B cell (primary cell): ENCODE measurements at regions not wholly inside any gene's neighbourhood (a gene's known extent, or its start where the extent isn't known, plus 50 kb on each side); places are given as distances from the start of the nearest gene placed in this dataset.

Source experiments
- ATAC-seq: fragments of 200-7000 bp; cut with Tn5 transposase; one replicate; pipeline ENCODE4 v1.10.0; 2021; ENCODE audit warnings: low read depth, mild to moderate bottlenecking, moderate number of reproducible peaks, moderate library complexity
- CTCF ChIA-PET: fragments of 350-600 bp; sonication (Branson Sonifier 250); formaldehyde crosslinking; loops from one replicate; lab custom pipeline; 2021; ENCODE audit warnings: antibody characterized with exemption, inconsistent platforms; lab: Charles Lee
- POLR2A ChIA-PET: fragments of 350-600 bp; sonication (Branson Sonifier 250); formaldehyde crosslinking; loops from one replicate; lab custom pipeline; 2021; ENCODE audit warnings: antibody characterized with exemption; lab: Charles Lee
- DNase-seq: peaks from one replicate; pipeline ENCODE4 v3.0.0; 2013
- H2AFZ ChIP-seq: 2 replicates; pipeline ENCODE4 v1.6.1; 2012; ENCODE audit warnings: mild to moderate bottlenecking, low read depth, low read length; ENCODE audit not compliant: insufficient read depth, poor library complexity, severe bottlenecking
- H3K27ac ChIP-seq, 2 donors: 1 replicate in 1 of 2; 2 replicates in 1 of 2; pipeline ENCODE4 v1.5.1; 2012 to 2013; ENCODE audit warnings: low read length in 2 of 2, mild to moderate bottlenecking in 2 of 2, moderate library complexity in 1 of 2
- H3K27me3 ChIP-seq, 4 experiments: fragments of 200-600 bp in 1 of 4; sonication (generic) in 1 of 4; replicated peaks in 1 of 4; 1 replicate in 2 of 4; 2 replicates in 2 of 4; pipeline versions ENCODE4 v1.6.1 to v1.7.0; 2013 to 2016; ENCODE audit warnings: low read length in 3 of 4, mild to moderate bottlenecking in 2 of 4, mixed read lengths in 1 of 4, moderate library complexity in 1 of 4; ENCODE audit not compliant: insufficient read depth in 4 of 4, control insufficient read depth in 3 of 4; ENCODE audit errors: control extremely low read depth in 1 of 4
- H3K36me3 ChIP-seq, 2 experiments: replicated peaks in 1 of 2; 1 replicate in 1 of 2; 2 replicates in 1 of 2; pipeline versions ENCODE4 v1.6.1 to v1.7.1; 2013; ENCODE audit warnings: low read length in 1 of 2; ENCODE audit not compliant: insufficient read depth in 2 of 2, control insufficient read depth in 1 of 2; ENCODE audit errors: control extremely low read depth in 1 of 2, extremely low read depth in 1 of 2
- H3K4me1 ChIP-seq, 2 donors: fragments of 200-600 bp in 1 of 2; sonication (generic) in 1 of 2; 1 replicate in 1 of 2; 2 replicates in 1 of 2; pipeline versions ENCODE4 v1.5.1 to v1.6.1; 2013 to 2017; ENCODE audit warnings: low read length in 2 of 2; ENCODE audit not compliant: control insufficient read depth in 2 of 2, insufficient read depth in 2 of 2
- H3K4me2 ChIP-seq: replicated peaks from 2 replicates; pipeline ENCODE3; 2012; ENCODE audit warnings: mild to moderate bottlenecking, low read depth, low read length; ENCODE audit not compliant: poor library complexity, severe bottlenecking
- H3K4me3 ChIP-seq, 5 experiments: fragments of 200-600 bp in 1 of 5; sonication (generic) in 1 of 5; 1 replicate in 3 of 5; 2 replicates in 2 of 5; pipeline versions ENCODE4 v1.5.1 to v1.7.0; 2011 to 2016; ENCODE audit warnings: low read length in 4 of 5, mild to moderate bottlenecking in 4 of 5, low read depth in 2 of 5, control low read depth in 1 of 5, moderate library complexity in 1 of 5; ENCODE audit not compliant: insufficient read depth in 1 of 5; ENCODE audit errors: control extremely low read depth in 1 of 5, extremely low read depth in 1 of 5
- H3K79me2 ChIP-seq: fragments of 200-600 bp; sonication (generic); one replicate; pipeline ENCODE4 v1.6.0; 2016; ENCODE audit warnings: low read length; ENCODE audit not compliant: control insufficient read depth, insufficient read depth
- H3K9ac ChIP-seq: fragments of 200-600 bp; sonication (generic); 2 replicates; pipeline ENCODE4 v1.6.1; 2017; ENCODE audit warnings: mild to moderate bottlenecking, low read length, moderate library complexity
- H3K9me3 ChIP-seq, 3 donors: one replicate each; pipeline versions ENCODE4 v1.6.1 to v1.7.1; 2013; ENCODE audit warnings: low read length in 2 of 3; ENCODE audit not compliant: control insufficient read depth in 2 of 3, insufficient read depth in 1 of 3; ENCODE audit errors: control extremely low read depth in 1 of 3
- H4K20me1 ChIP-seq: 2 replicates; pipeline ENCODE4 v1.6.0; 2012; ENCODE audit warnings: mild to moderate bottlenecking, low read length; ENCODE audit not compliant: insufficient read depth, control insufficient read depth, poor library complexity, severe bottlenecking
- H3K27ac Mint-ChIP-seq: one replicate; pipeline ENCODE4 v1.8.0; 2021; ENCODE audit warnings: mixed read lengths
- H3K27me3 Mint-ChIP-seq: one replicate; pipeline ENCODE4 v1.8.0; 2021; ENCODE audit warnings: mixed read lengths
- H3K4me1 Mint-ChIP-seq: one replicate; pipeline ENCODE4 v1.8.0; 2021; ENCODE audit warnings: mixed read lengths
- H3K4me3 Mint-ChIP-seq: one replicate; pipeline ENCODE4 v1.8.0; 2021; ENCODE audit warnings: mixed read lengths
- H3K9me3 Mint-ChIP-seq: one replicate; pipeline ENCODE4 v1.8.0; 2022; ENCODE audit warnings: mixed read lengths; ENCODE audit not compliant: insufficient read depth
- EZH2 ChIP-seq: IDR thresholded peaks from 2 replicates; pipeline ENCODE4 v1.6.1; 2012; ENCODE audit warnings: borderline replicate concordance, low read depth, mild to moderate bottlenecking, moderate library complexity, low read length; ENCODE audit not compliant: insufficient read depth, poor library complexity, severe bottlenecking
- WGBS: methylation state at CpG from one replicate; pipeline ENCODE4 v1.1.5; 2013; ENCODE audit warnings: missing lambda C conversion rate; ENCODE audit not compliant: insufficient coverage; 5-methylcytosine and 5-hydroxymethylcytosine counted together
- intact Hi-C: fragments of 100-400 bp; cut with micrococcal nuclease; formaldehyde crosslinking; loops from one replicate; pipeline ENCODE4 v1.10.0; 2022
- TF ChIP-seq, protein P1 (sequence below): fragments of 200-600 bp; IDR thresholded peaks from one replicate; pipeline ENCODE4 v1.8.0; 2022; ENCODE audit warnings: antibody characterized with exemption, mild to moderate bottlenecking

DNA sequence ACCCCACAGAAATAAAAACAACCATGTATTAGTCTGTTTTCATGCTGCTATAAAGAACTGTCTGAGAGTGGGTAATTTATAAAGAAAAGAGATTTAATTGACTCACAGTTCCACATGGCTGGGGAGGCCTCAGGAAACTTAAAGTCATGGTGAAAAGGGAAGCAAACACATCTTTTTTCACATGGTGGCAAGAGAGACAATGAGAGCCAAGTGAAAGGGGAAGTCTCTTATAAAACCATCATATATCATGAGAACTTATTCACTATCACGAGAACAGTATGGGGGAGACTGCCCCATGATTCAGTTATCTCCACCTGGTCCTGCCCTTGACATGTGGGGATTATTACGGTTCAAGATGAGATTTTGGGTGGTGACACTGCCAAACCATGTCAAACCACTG is 141.5 kb downstream of the ZMAT3 start:
- Histone ChIP-seq H3K4me2 (no peak overlapping the region), H3K27ac (no peak overlapping the region), H2AFZ (no peak overlapping the region), H3K79me2 (no peaks in the 10 kb centered on the region), H3K9ac (no peak overlapping the region), H4K20me1 (no peaks in the 10 kb centered on the region), H3K4me1 (no peaks in the 10 kb centered on the region), H3K36me3 (no peaks in the 10 kb centered on the region), H3K4me3 (no peak overlapping the region), H3K27me3 (no peaks in the 10 kb centered on the region), H3K9me3 (peaks cover 2 to 23% (median 3%) of the 10 kb centered on the region in 3 donors)
- H3K4me3 Mint-ChIP-seq, result no peak overlapping the region
- 75% methylated on average over 1 of the region's 2 CpGs for WGBS
- intact Hi-C loops, result no loop called here
- H3K27ac Mint-ChIP-seq, result no peak overlapping the region
- no peak for TF ChIP-seq EZH2
- TF ChIP-seq, protein P1, sequence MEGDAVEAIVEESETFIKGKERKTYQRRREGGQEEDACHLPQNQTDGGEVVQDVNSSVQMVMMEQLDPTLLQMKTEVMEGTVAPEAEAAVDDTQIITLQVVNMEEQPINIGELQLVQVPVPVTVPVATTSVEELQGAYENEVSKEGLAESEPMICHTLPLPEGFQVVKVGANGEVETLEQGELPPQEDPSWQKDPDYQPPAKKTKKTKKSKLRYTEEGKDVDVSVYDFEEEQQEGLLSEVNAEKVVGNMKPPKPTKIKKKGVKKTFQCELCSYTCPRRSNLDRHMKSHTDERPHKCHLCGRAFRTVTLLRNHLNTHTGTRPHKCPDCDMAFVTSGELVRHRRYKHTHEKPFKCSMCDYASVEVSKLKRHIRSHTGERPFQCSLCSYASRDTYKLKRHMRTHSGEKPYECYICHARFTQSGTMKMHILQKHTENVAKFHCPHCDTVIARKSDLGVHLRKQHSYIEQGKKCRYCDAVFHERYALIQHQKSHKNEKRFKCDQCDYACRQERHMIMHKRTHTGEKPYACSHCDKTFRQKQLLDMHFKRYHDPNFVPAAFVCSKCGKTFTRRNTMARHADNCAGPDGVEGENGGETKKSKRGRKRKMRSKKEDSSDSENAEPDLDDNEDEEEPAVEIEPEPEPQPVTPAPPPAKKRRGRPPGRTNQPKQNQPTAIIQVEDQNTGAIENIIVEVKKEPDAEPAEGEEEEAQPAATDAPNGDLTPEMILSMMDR, result no peak
- CTCF ChIA-PET, result no interaction called here
- ATAC-seq, result no peak
- POLR2A ChIA-PET, result no interaction called here
- H3K27me3 Mint-ChIP-seq, result no peaks in the 10 kb centered on the region
- peaks cover 25% of the 10 kb centered on the region for H3K9me3 Mint-ChIP-seq
- no peak for DNase-seq
- H3K4me1 Mint-ChIP-seq, result no peaks in the 10 kb centered on the region

DNA sequence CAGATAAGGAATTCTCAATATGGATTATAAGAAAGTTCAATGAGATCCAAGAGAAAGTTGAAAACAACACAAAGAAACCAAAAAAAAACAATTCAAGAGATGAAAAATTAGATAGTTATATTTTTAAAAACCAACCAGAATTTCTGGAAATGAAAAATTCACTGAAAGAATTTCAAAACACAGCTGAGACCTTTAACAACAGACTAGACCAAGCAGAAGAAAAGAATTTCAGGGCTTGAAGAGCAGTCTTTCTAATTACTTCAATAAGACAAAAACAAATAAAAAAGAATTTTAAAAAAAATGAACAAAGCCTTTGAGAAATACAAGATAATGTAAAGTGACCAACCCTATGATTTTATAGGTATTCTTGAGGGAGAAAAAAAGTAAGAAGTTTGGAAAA is 155.4 kb downstream of the ZMAT3 start:
- DNase-seq, result no peak
- no peak overlapping the region for H2AFZ ChIP-seq
- no peaks in the 10 kb centered on the region for H3K4me1 ChIP-seq
- no peaks in the 10 kb centered on the region for H3K4me1 Mint-ChIP-seq
- H3K27me3 ChIP-seq, result no peaks in the 10 kb centered on the region
- H3K4me3 ChIP-seq, result no peak overlapping the region
- H4K20me1 ChIP-seq, result no peaks in the 10 kb centered on the region
- no peaks in the 10 kb centered on the region for H3K36me3 ChIP-seq
- peaks cover 2 to 16% (median 13%) of the 10 kb centered on the region in 3 donors for H3K9me3 ChIP-seq
- ChIA-PET POLR2A (no interaction called here), CTCF (no interaction called here)
- no peak overlapping the region for H3K27ac Mint-ChIP-seq
- H3K27ac ChIP-seq, result no peak overlapping the region
- intact Hi-C loops, result no loop called here
- TF ChIP-seq, protein P1, result no peak
- TF ChIP-seq EZH2, result no peak
- peaks cover 11% of the 10 kb centered on the region for H3K27me3 Mint-ChIP-seq
- H3K4me2 ChIP-seq, result no peak overlapping the region
- peaks cover 12% of the 10 kb centered on the region for H3K9me3 Mint-ChIP-seq
- H3K4me3 Mint-ChIP-seq, result no peak overlapping the region
- no peaks in the 10 kb centered on the region for H3K79me2 ChIP-seq
- H3K9ac ChIP-seq, result no peak overlapping the region
- ATAC-seq, result no peak
